H1 (cell line): ENCODE measurements at regions not wholly inside any gene's neighbourhood (a gene's known extent, or its start where the extent isn't known, plus 50 kb on each side); places are given as distances from the start of the nearest gene placed in this dataset.

Experiments used
- CTCF ChIA-PET: fragments of 300-600 bp; sonication (Branson Sonifier 250); formaldehyde crosslinking; loops from one replicate; lab custom pipeline; 2021; ENCODE audit not compliant: partially characterized antibody; lab: Charles Lee
- POLR2A ChIA-PET: fragments of 300-600 bp; sonication (Branson Sonifier 250); formaldehyde crosslinking; loops from one replicate; lab custom pipeline; 2021; ENCODE audit warnings: inconsistent platforms; ENCODE audit not compliant: partially characterized antibody; lab: Charles Lee
- DNase-seq, 2 experiments: peaks; one replicate each; pipeline versions ENCODE4 v3.0.0 to v3.0.0-alpha.2; 2010 to 2022; ENCODE audit warnings: low spot score in 2 of 2, low read depth in 1 of 2, mixed read lengths in 1 of 2
- FAIRE-seq: peaks from 2 replicates; lab custom pipeline; 2011; peaks lifted over from hg19 to GRCh38; lab: Jason Lieb, UNC
- H2AFZ ChIP-seq: 2 replicates; pipeline ENCODE4 v1.8.1; 2012; ENCODE audit warnings: low read length, inconsistent platforms
- H2AK5ac ChIP-seq: 2 replicates; pipeline ENCODE4 v1.6.1; 2013; ENCODE audit warnings: low read depth, low read length
- H2BK120ac ChIP-seq: replicated peaks from 2 replicates; pipeline ENCODE3; 2013; ENCODE audit warnings: low read depth, low read length, inconsistent platforms
- H2BK12ac ChIP-seq: 2 replicates; pipeline ENCODE4 v1.6.1; 2013; ENCODE audit warnings: low read depth, low read length
- H2BK15ac ChIP-seq: 2 replicates; pipeline ENCODE4 v1.6.1; 2013; ENCODE audit warnings: low read length
- H2BK20ac ChIP-seq: 2 replicates; pipeline ENCODE4 v1.6.1; 2013; ENCODE audit warnings: low read length
- H2BK5ac ChIP-seq: 2 replicates; pipeline ENCODE4 v1.6.1; 2013; ENCODE audit warnings: low read depth, low read length
- H3K14ac ChIP-seq: 2 replicates; pipeline ENCODE4 v1.6.1; 2013; ENCODE audit warnings: inconsistent platforms; ENCODE audit not compliant: insufficient read length
- H3K18ac ChIP-seq: 2 replicates; pipeline ENCODE4 v1.6.1; 2013; ENCODE audit warnings: low read length; ENCODE audit errors: extremely low read depth
- H3K23ac ChIP-seq: 2 replicates; pipeline ENCODE4 v1.6.1; 2013; ENCODE audit warnings: inconsistent platforms; ENCODE audit not compliant: insufficient read length
- H3K23me2 ChIP-seq: 2 replicates; pipeline ENCODE4 v1.6.1; 2013; ENCODE audit warnings: low read depth, low read length
- H3K27ac ChIP-seq: 2 replicates; pipeline ENCODE4 v1.6.1; 2011; ENCODE audit warnings: low read depth, low read length, inconsistent platforms
- H3K27me3 ChIP-seq, 4 experiments: replicated peaks in 1 of 4; 1 replicate in 1 of 4; 2 replicates in 3 of 4; pipeline versions ENCODE4 v1.6.1 to v1.8.1; 2011 to 2013; ENCODE audit warnings: low read length in 3 of 4, mild to moderate bottlenecking in 3 of 4, inconsistent platforms in 2 of 4, mixed read lengths in 2 of 4, moderate library complexity in 1 of 4; ENCODE audit not compliant: control insufficient read depth in 3 of 4, insufficient read depth in 3 of 4; ENCODE audit errors: extremely low read depth in 1 of 4
- H3K36me3 ChIP-seq, 4 experiments: 2 replicates each; pipeline versions ENCODE4 v1.6.1 to v1.8.1; 2011 to 2013; ENCODE audit warnings: mild to moderate bottlenecking in 4 of 4, low read length in 3 of 4, moderate library complexity in 2 of 4, control low read depth in 1 of 4, inconsistent platforms in 1 of 4; ENCODE audit not compliant: insufficient read depth in 4 of 4, control insufficient read depth in 2 of 4
- H3K4ac ChIP-seq: replicated peaks from 2 replicates; pipeline ENCODE3; 2013; ENCODE audit warnings: low read length, low read depth, mixed read lengths, inconsistent platforms; ENCODE audit not compliant: insufficient read length
- H3K4me1 ChIP-seq, 4 experiments: replicated peaks in 1 of 4; 1 replicate in 1 of 4; 2 replicates in 3 of 4; pipeline versions ENCODE4 v1.6.1 to v1.8.1; 2011 to 2013; ENCODE audit warnings: low read length in 3 of 4, inconsistent platforms in 2 of 4, mixed read lengths in 1 of 4; ENCODE audit not compliant: insufficient read depth in 4 of 4, control insufficient read depth in 3 of 4
- H3K4me2 ChIP-seq, 2 experiments: 2 replicates each; pipeline versions ENCODE4 v1.6.1 to v1.8.1; 2011 to 2013; ENCODE audit warnings: low read depth in 2 of 2, low read length in 2 of 2, control low read depth in 1 of 2, inconsistent platforms in 1 of 2, mild to moderate bottlenecking in 1 of 2; ENCODE audit not compliant: insufficient read depth in 1 of 2
- H3K4me3 ChIP-seq, 4 experiments: fragments of 200-600, 300-600 bp in 1 of 4; sonication (generic), shearing (Covaris generic), sonication (Bioruptor Twin) in 1 of 4; 2 replicates each; pipeline versions ENCODE4 v1.5.1 to v1.8.1; 2011 to 2016; ENCODE audit warnings: low read length in 4 of 4, low read depth in 3 of 4, control low read depth in 2 of 4, inconsistent platforms in 2 of 4, mild to moderate bottlenecking in 2 of 4, mixed read lengths in 1 of 4, moderate library complexity in 1 of 4; ENCODE audit not compliant: insufficient read depth in 2 of 4; ENCODE audit errors: extremely low read depth in 1 of 4
- H3K56ac ChIP-seq: replicated peaks from 2 replicates; pipeline ENCODE3; 2013; ENCODE audit warnings: low read depth, mild to moderate bottlenecking, mixed read lengths, low read length, inconsistent platforms; ENCODE audit not compliant: insufficient read length
- H3K79me1 ChIP-seq: 2 replicates; pipeline ENCODE4 v1.6.1; 2013; ENCODE audit warnings: low read depth, low read length, control low read depth
- H3K79me2 ChIP-seq, 2 experiments: 2 replicates each; pipeline versions ENCODE4 v1.6.1 to v1.8.1; 2012 to 2013; ENCODE audit warnings: low read length in 2 of 2, mild to moderate bottlenecking in 2 of 2, inconsistent platforms in 1 of 2; ENCODE audit not compliant: insufficient read depth in 2 of 2, control insufficient read depth in 1 of 2
- H3K9ac ChIP-seq, 4 experiments: replicated peaks in 1 of 4; 1 replicate in 1 of 4; 2 replicates in 3 of 4; pipeline versions ENCODE4 v1.6.1 to v1.8.1; 2011 to 2013; ENCODE audit warnings: low read depth in 3 of 4, low read length in 3 of 4, control low read depth in 2 of 4, mild to moderate bottlenecking in 2 of 4, moderate library complexity in 2 of 4, inconsistent platforms in 1 of 4; ENCODE audit errors: extremely low read depth in 1 of 4
- H3K9me3 ChIP-seq, 2 experiments: 2 replicates each; pipeline versions ENCODE4 v1.6.1 to v1.8.1; 2012 to 2013; ENCODE audit warnings: mild to moderate bottlenecking in 2 of 2, moderate library complexity in 2 of 2, control low read depth in 1 of 2, inconsistent platforms in 1 of 2, low read depth in 1 of 2, low read length in 1 of 2, mixed read lengths in 1 of 2; ENCODE audit not compliant: insufficient read depth in 2 of 2
- H4K20me1 ChIP-seq, 2 experiments: replicated peaks in 1 of 2; 2 replicates each; pipeline versions ENCODE3 to v1.8.1; 2011 to 2013; ENCODE audit warnings: inconsistent platforms in 2 of 2, low read length in 2 of 2, mild to moderate bottlenecking in 1 of 2; ENCODE audit not compliant: insufficient read depth in 2 of 2, control insufficient read depth in 1 of 2
- H4K5ac ChIP-seq: 2 replicates; pipeline ENCODE4 v1.6.1; 2013; ENCODE audit warnings: low read length, low read depth, mixed read lengths, inconsistent platforms; ENCODE audit not compliant: insufficient read length
- H4K8ac ChIP-seq: 2 replicates; pipeline ENCODE4 v1.8.0; 2013; ENCODE audit warnings: mild to moderate bottlenecking, moderate library complexity, low read length, inconsistent platforms; ENCODE audit not compliant: insufficient read depth; ENCODE audit errors: extremely low read depth
- H4K91ac ChIP-seq: replicated peaks from 2 replicates; pipeline ENCODE3; 2013; ENCODE audit warnings: low read length, mixed read lengths, inconsistent platforms; ENCODE audit not compliant: insufficient read length
- BACH1 ChIP-seq: IDR thresholded peaks from 2 replicates; pipeline ENCODE4 v1.6.1; 2012; ENCODE audit warnings: low read length, improper control_type of control experiment
- BRCA1 ChIP-seq: IDR thresholded peaks from 2 replicates; pipeline ENCODE4 v1.6.1; 2012; ENCODE audit warnings: low read depth, low read length, improper control_type of control experiment
- CBX8 ChIP-seq: fragments of 300-800, 300-1000 bp; sonication (generic); IDR thresholded peaks from 2 replicates; pipeline ENCODE4 v1.7.1; 2016; ENCODE audit warnings: low read depth, low read length, borderline replicate concordance
- FOSL1 ChIP-seq: IDR thresholded peaks from 2 replicates; pipeline ENCODE4 v1.6.1; 2011; ENCODE audit warnings: mild to moderate bottlenecking, low read depth, low read length, moderate library complexity; ENCODE audit not compliant: insufficient read depth
- GTF2F1 ChIP-seq: IDR thresholded peaks from 2 replicates; pipeline ENCODE4 v1.6.1; 2012; ENCODE audit warnings: low read depth, low read length, improper control_type of control experiment, borderline replicate concordance
- HDAC2 ChIP-seq, 2 experiments: fragments of 300-600 bp in 1 of 2; sonication (generic) in 1 of 2; IDR thresholded peaks; 2 replicates each; pipeline ENCODE4 v1.6.1; 2011 to 2012; ENCODE audit warnings: low read depth in 2 of 2, low read length in 2 of 2, mild to moderate bottlenecking in 2 of 2, moderate library complexity in 2 of 2, borderline replicate concordance in 1 of 2, inconsistent platforms in 1 of 2
- KDM4A ChIP-seq: IDR thresholded peaks from one replicate; pipeline ENCODE4 v1.7.1; 2012; ENCODE audit warnings: low read depth, mild to moderate bottlenecking, moderate library complexity, low read length, inconsistent platforms; ENCODE audit not compliant: severe bottlenecking
- MAX ChIP-seq: IDR thresholded peaks from 2 replicates; pipeline ENCODE4 v1.6.1; 2012; ENCODE audit warnings: inconsistent platforms
- RXRA ChIP-seq: IDR thresholded peaks from 2 replicates; pipeline ENCODE4 v1.6.1; 2011; ENCODE audit warnings: low read depth, mild to moderate bottlenecking, low read length, moderate library complexity; ENCODE audit not compliant: insufficient read depth
- SIX5 ChIP-seq: IDR thresholded peaks from 2 replicates; pipeline ENCODE4 v1.6.1; 2011; ENCODE audit warnings: mild to moderate bottlenecking, low read depth, low read length
- TCF12 ChIP-seq: IDR thresholded peaks from 2 replicates; pipeline ENCODE4 v1.6.1; 2011; ENCODE audit warnings: low read depth, mild to moderate bottlenecking, low read length
- TEAD4 ChIP-seq: IDR thresholded peaks from 2 replicates; pipeline ENCODE4 v1.6.1; 2012; ENCODE audit warnings: low read depth, low read length, inconsistent platforms, mixed read lengths
- WGBS, 2 experiments: shearing (Covaris generic) in 1 of 2; methylation state at CpG; one replicate each; pipeline versions ENCODE4 v1.1.6 to v1.1.7; 2013 to 2015; ENCODE audit warnings: low lambda C conversion rate in 2 of 2, mixed read lengths in 2 of 2, inconsistent platforms in 1 of 2, low coverage in 1 of 2, missing lambda C conversion rate in 1 of 2; ENCODE audit not compliant: insufficient replicate concordance in 2 of 2, insufficient coverage in 1 of 2, insufficient read length in 1 of 2; ENCODE audit errors: extremely low coverage in 1 of 2, missing lambda C conversion rate in 1 of 2; 5-methylcytosine and 5-hydroxymethylcytosine counted together

DNA sequence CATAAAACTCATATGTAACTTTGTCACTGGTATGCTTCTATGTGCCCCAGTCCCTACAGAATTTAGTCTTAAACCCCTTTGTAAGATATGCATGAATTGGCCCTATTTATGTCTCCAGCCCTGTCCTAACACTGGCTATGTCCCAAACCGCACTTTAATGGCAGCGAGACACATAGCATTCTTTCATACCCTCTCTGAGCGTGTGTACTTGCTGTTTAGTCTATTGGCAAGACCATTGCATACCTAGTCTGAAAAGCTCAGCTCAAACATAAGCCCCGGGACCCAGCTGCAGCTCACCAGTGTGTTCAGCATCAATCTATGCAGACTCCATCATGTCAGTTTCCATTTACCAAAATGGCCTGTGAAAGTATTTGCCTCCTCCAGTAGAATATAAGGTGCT is 1018.4 kb upstream of the TENM3 start:
- Histone ChIP-seq H4K20me1 (no peaks in the 10 kb centered on the region), H3K4me3 (no peak overlapping the region), H3K23ac (no peak overlapping the region), H4K5ac (no peak overlapping the region), H2BK5ac (no peak overlapping the region), H3K18ac (no peak overlapping the region), H3K14ac (no peak overlapping the region), H2AFZ (no peak overlapping the region), H2BK120ac (no peak overlapping the region), H4K91ac (no peak overlapping the region), H3K36me3 (no peaks in the 10 kb centered on the region), H3K79me2 (no peaks in the 10 kb centered on the region), H3K9ac (no peak overlapping the region), H3K9me3 (no peaks in the 10 kb centered on the region), H2AK5ac (no peak overlapping the region), H3K27ac (no peak overlapping the region), H4K8ac (no peak overlapping the region), H3K79me1 (no peaks in the 10 kb centered on the region), H3K23me2 (no peaks in the 10 kb centered on the region; the same call in 1 of the 2 replicates), H3K4me1 (peaks cover 0 to 8% (median 2%) of the 10 kb centered on the region in 4 experiments; a peak in 4 of 7 replicates), H3K4ac (no peak overlapping the region), H3K27me3 (no peaks in the 10 kb centered on the region), H3K4me2 (no peak overlapping the region), H2BK20ac (no peak overlapping the region), H2BK15ac (no peak overlapping the region), H3K56ac (no peak overlapping the region), H2BK12ac (no peak overlapping the region)
- DNase-seq (no peak), FAIRE-seq (no peak)
- WGBS, 2 experiments: 95% methylated on average over 4 of the region's 4 CpGs; no CpG with 5 or more reads in 1 of the 2 experiments
- TF ChIP-seq MAX: no peak
- no peak for TF ChIP-seq TEAD4
- no peak for TF ChIP-seq KDM4A
- TF ChIP-seq FOSL1: no peak
- TF ChIP-seq CBX8: no peak
- no peak for TF ChIP-seq RXRA
- no peak for TF ChIP-seq GTF2F1
- no peak for TF ChIP-seq BACH1
- no peak for TF ChIP-seq SIX5
- TF ChIP-seq BRCA1: no peak
- no peak for TF ChIP-seq TCF12
- TF ChIP-seq HDAC2 (IDR thresholded peaks at IDR 0.05; ENCODE audit: borderline replicate concordance in 1 of 2, low read depth in 2 of 2, low read length in 2 of 2): no peak
- ChIA-PET POLR2A (no interaction called here), CTCF (interaction anchor here (1.0 to 1.1 kb wide), 2 partner anchors 12 to 36 kb away, joined by 3 read pairs; no protein-coding TSS in a partner anchor)
